ENCODE measurements at regions not wholly inside any gene's neighbourhood (a gene's known extent, or its start where the extent isn't known, plus 50 kb on each side); places are given as distances from the start of the nearest gene placed in this dataset.

GRCh38 chr4:182971702-182972101, 54.5 kb upstream of the DCTD start:
- H3K9me3 Mint-ChIP-seq (ENCODE audit: low read depth): peaks cover 10% of the 10 kb centered on the region
- H3K4me1 Mint-ChIP-seq (ENCODE audit: low read depth): peaks cover 20% of the 10 kb centered on the region
- TF ChIP-seq, protein P1, sequence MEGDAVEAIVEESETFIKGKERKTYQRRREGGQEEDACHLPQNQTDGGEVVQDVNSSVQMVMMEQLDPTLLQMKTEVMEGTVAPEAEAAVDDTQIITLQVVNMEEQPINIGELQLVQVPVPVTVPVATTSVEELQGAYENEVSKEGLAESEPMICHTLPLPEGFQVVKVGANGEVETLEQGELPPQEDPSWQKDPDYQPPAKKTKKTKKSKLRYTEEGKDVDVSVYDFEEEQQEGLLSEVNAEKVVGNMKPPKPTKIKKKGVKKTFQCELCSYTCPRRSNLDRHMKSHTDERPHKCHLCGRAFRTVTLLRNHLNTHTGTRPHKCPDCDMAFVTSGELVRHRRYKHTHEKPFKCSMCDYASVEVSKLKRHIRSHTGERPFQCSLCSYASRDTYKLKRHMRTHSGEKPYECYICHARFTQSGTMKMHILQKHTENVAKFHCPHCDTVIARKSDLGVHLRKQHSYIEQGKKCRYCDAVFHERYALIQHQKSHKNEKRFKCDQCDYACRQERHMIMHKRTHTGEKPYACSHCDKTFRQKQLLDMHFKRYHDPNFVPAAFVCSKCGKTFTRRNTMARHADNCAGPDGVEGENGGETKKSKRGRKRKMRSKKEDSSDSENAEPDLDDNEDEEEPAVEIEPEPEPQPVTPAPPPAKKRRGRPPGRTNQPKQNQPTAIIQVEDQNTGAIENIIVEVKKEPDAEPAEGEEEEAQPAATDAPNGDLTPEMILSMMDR (IDR thresholded peaks at IDR 0.05): no peak
- no peak overlapping the region for H3K27ac Mint-ChIP-seq (ENCODE audit: unreplicated experiment)
- no peak for DNase-seq (ENCODE audit: low spot score)
- peaks cover under 1% of the 10 kb centered on the region for H3K36me3 Mint-ChIP-seq (ENCODE audit: low read depth)
- H3K27me3 Mint-ChIP-seq (ENCODE audit: low read depth): no peaks in the 10 kb centered on the region
- no peak overlapping the region for H3K4me3 Mint-ChIP-seq (ENCODE audit: unreplicated experiment)

- peaks cover 13% of the 10 kb centered on the region for H3K9me3 Mint-ChIP-seq (ENCODE audit: low read depth)
- peaks cover 3% of the 10 kb centered on the region for H3K36me3 Mint-ChIP-seq (ENCODE audit: low read depth)
- H3K4me1 Mint-ChIP-seq (ENCODE audit: low read depth): peaks cover 9% of the 10 kb centered on the region
- TF ChIP-seq, protein P1 (IDR thresholded peaks at IDR 0.05): no peak
- no peak overlapping the region for H3K27ac Mint-ChIP-seq (ENCODE audit: unreplicated experiment)
- DNase-seq (ENCODE audit: low spot score): no peak
- H3K27me3 Mint-ChIP-seq (ENCODE audit: low read depth): no peaks in the 10 kb centered on the region
- H3K4me3 Mint-ChIP-seq (ENCODE audit: unreplicated experiment): no peak overlapping the region
Observed at GRCh38 chr4:182969651-182970279, 52.6 kb upstream of the DCTD start.

DNA sequence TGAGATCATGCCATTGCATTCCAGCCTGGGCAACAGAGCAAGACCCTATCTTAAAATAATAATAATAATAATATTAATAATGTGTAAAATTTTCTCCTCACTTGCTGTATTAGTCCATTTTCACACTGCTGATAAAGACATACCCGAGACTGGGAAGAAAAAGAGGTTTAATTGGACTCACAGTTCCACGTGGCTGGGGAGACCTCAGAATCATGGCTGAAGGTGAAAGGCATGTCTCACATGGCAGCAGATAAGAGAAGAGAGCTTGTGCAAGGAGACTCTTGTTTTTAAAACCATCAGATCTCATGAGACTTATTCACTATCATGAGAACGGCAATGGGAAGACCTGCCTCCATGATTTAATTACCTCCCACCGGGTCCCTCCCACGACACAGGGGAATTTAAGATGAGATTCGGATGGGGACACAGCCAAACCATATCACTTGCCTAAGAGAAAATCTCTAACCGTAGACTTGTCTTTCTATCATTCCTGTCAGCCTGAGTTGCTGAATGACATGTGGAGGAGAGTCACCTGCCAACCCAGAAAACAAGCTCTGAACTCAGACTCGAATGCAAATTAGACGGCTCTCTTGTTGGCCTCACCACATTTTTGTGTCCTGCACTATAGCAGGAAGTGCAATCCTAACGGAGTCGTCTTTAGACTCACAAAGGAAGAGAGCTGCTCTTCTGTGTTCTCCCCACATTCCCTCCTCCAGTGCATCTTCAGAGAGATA, 51.9 kb upstream of the DCTD start:
- H3K4me1 Mint-ChIP-seq (ENCODE audit: low read depth): peaks cover 9% of the 10 kb centered on the region
- peaks cover 3% of the 10 kb centered on the region for H3K36me3 Mint-ChIP-seq (ENCODE audit: low read depth)
- DNase-seq (ENCODE audit: low spot score): no peak

DNA sequence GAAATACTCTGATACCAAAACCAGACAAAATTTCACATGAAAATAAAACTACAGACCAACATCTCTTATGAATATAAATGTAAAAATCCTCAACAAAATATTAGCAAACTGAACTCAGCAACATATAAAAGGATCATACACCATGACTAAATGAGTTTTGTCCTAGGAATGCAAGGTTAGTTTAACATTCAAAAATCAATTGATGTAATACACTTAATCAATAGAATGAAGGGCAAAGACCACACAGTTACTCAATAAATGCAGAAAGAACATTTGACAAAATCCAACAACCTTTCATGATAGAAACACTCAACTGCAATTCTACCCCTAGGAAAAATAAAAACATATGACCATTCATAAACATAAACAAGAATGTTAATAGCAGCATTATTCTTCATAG, 50.2 kb upstream of the DCTD start:
- no peak for DNase-seq (ENCODE audit: low spot score)
- H3K4me3 Mint-ChIP-seq (ENCODE audit: unreplicated experiment): no peak overlapping the region
- no peaks in the 10 kb centered on the region for H3K4me1 Mint-ChIP-seq (ENCODE audit: low read depth)
- TF ChIP-seq, protein P1 (IDR thresholded peaks at IDR 0.05): no peak
- H3K27ac Mint-ChIP-seq (ENCODE audit: unreplicated experiment): no peak overlapping the region
- no peaks in the 10 kb centered on the region for H3K27me3 Mint-ChIP-seq (ENCODE audit: low read depth)
- H3K9me3 Mint-ChIP-seq (ENCODE audit: low read depth): peaks cover 13% of the 10 kb centered on the region
- H3K36me3 Mint-ChIP-seq (ENCODE audit: low read depth): peaks cover 3% of the 10 kb centered on the region

More for the DNA sequence above, 51.9 kb upstream of the DCTD start:
- H3K9me3 Mint-ChIP-seq (ENCODE audit: low read depth): peaks cover 13% of the 10 kb centered on the region
- no peak overlapping the region for H3K4me3 Mint-ChIP-seq (ENCODE audit: unreplicated experiment)
- no peak overlapping the region for H3K27ac Mint-ChIP-seq (ENCODE audit: unreplicated experiment)
- no peaks in the 10 kb centered on the region for H3K27me3 Mint-ChIP-seq (ENCODE audit: low read depth)
- TF ChIP-seq, protein P1 (IDR thresholded peaks at IDR 0.05): no peak
